Stomach (tissue), 4 donors: ENCODE measurements at regions not wholly inside any gene's neighbourhood (a gene's known extent, or its start where the extent isn't known, plus 50 kb on each side); places are given as distances from the start of the nearest gene placed in this dataset.

Experiments
- CTCF ChIP-seq, 7 experiments: fragments of 450-650 bp in 4 of 7; fragments of 200-600 bp in 3 of 7; sonication (generic) in 3 of 7; IDR thresholded peaks; one replicate each; pipeline ENCODE4 v1.5.1; 2016 to 2019; ENCODE audit warnings: antibody characterized with exemption in 7 of 7, control low read depth in 2 of 7, mild to moderate bottlenecking in 1 of 7
- EP300 ChIP-seq: sonication (generic); formaldehyde crosslinking; IDR thresholded peaks from one replicate; pipeline ENCODE4 v1.6.1; 2017; ENCODE audit warnings: antibody characterized with exemption
- POLR2A ChIP-seq, 4 donors: fragments of 450-650 bp; IDR thresholded peaks; one replicate each; pipeline ENCODE4 v1.6.1; 2016; ENCODE audit warnings: antibody characterized with exemption in 4 of 4, control low read depth in 2 of 4, mild to moderate bottlenecking in 1 of 4, moderate library complexity in 1 of 4
- POLR2AphosphoS5 ChIP-seq, 3 donors: sonication (generic); formaldehyde crosslinking; IDR thresholded peaks; one replicate each; pipeline ENCODE4 v1.6.1; 2016; ENCODE audit warnings: antibody characterized with exemption in 3 of 3

GRCh38 chr12:88736031-88736430 lies 155.8 kb upstream of the KITLG start:
- TF ChIP-seq CTCF (IDR thresholded peaks at IDR 0.05): no peak
- no peak for TF ChIP-seq POLR2A (IDR thresholded peaks at IDR 0.05)
- no peak for TF ChIP-seq POLR2AphosphoS5 (IDR thresholded peaks at IDR 0.05)
- TF ChIP-seq EP300: no peak
